Keratinocyte (primary cell): ENCODE measurements at regions not wholly inside any gene's neighbourhood (a gene's known extent, or its start where the extent isn't known, plus 50 kb on each side); places are given as distances from the start of the nearest gene placed in this dataset.

Experiments used
- DNase-seq: peaks from one replicate; pipeline ENCODE4 v3.0.0-alpha.2; 2011; ENCODE audit warnings: low read depth, missing footprints, low spot score
- FAIRE-seq: peaks from 2 replicates; lab custom pipeline; 2011; peaks lifted over from hg19 to GRCh38; lab: Jason Lieb, UNC
- H2AFZ ChIP-seq: 2 replicates; pipeline ENCODE4 v1.6.0; 2012; ENCODE audit warnings: low read length, control low read depth, inconsistent platforms; ENCODE audit not compliant: control insufficient read depth
- H3K27ac ChIP-seq: 2 replicates; pipeline ENCODE4 v1.5.1; 2011; ENCODE audit warnings: low read length; ENCODE audit not compliant: control insufficient read depth, insufficient read depth
- H3K27me3 ChIP-seq: 3 replicates; pipeline ENCODE4 v1.6.0; 2011; ENCODE audit warnings: low read length; ENCODE audit not compliant: control insufficient read depth, insufficient read depth; ENCODE audit errors: extremely low read depth
- H3K36me3 ChIP-seq, 2 experiments: 2 replicates in 1 of 2; 3 replicates in 1 of 2; pipeline ENCODE4 v1.5.1; 2011; ENCODE audit warnings: low read length in 2 of 2, mild to moderate bottlenecking in 1 of 2; ENCODE audit not compliant: control insufficient read depth in 2 of 2, insufficient read depth in 2 of 2; ENCODE audit errors: extremely low read depth in 1 of 2
- H3K4me1 ChIP-seq: 3 replicates; pipeline ENCODE4 v1.5.1; 2011; ENCODE audit warnings: low read length; ENCODE audit not compliant: control insufficient read depth, insufficient read depth; ENCODE audit errors: extremely low read depth
- H3K4me2 ChIP-seq: 3 replicates; pipeline ENCODE4 v1.6.0; 2011; ENCODE audit warnings: low read depth, low read length; ENCODE audit not compliant: control insufficient read depth, insufficient read depth; ENCODE audit errors: extremely low read depth
- H3K4me3 ChIP-seq, 3 experiments: fragments of 200-600 bp in 1 of 3; sonication (generic) in 1 of 3; 2 replicates in 2 of 3; 3 replicates in 1 of 3; pipeline ENCODE4 v1.5.1; 2011 to 2016; ENCODE audit warnings: low read length in 3 of 3, mild to moderate bottlenecking in 3 of 3, control low read depth in 2 of 3, inconsistent platforms in 1 of 3, low read depth in 1 of 3, mixed read lengths in 1 of 3, mixed run types in 1 of 3, moderate library complexity in 1 of 3; ENCODE audit not compliant: control insufficient read depth in 2 of 3, insufficient read depth in 2 of 3; ENCODE audit errors: extremely low read depth in 1 of 3
- H3K79me2 ChIP-seq: 2 replicates; pipeline ENCODE4 v1.6.0; 2012; ENCODE audit warnings: low read length; ENCODE audit not compliant: control insufficient read depth, insufficient read depth
- H3K9ac ChIP-seq: 3 replicates; pipeline ENCODE4 v1.6.0; 2011; ENCODE audit warnings: low read length; ENCODE audit not compliant: control insufficient read depth, insufficient read depth; ENCODE audit errors: extremely low read depth
- H3K9me1 ChIP-seq: 3 replicates; pipeline ENCODE4 v1.6.0; 2011; ENCODE audit warnings: low read length; ENCODE audit not compliant: control insufficient read depth, insufficient read depth; ENCODE audit errors: extremely low read depth
- H3K9me3 ChIP-seq: 2 replicates; pipeline ENCODE4 v1.5.1; 2012; ENCODE audit warnings: low read depth, low read length; ENCODE audit not compliant: control insufficient read depth
- H4K20me1 ChIP-seq: 3 replicates; pipeline ENCODE4 v1.6.0; 2011; ENCODE audit warnings: low read length; ENCODE audit not compliant: control insufficient read depth, insufficient read depth; ENCODE audit errors: extremely low read depth
- EZH2 ChIP-seq: IDR thresholded peaks from one replicate; pipeline ENCODE4 v1.6.1; 2012; ENCODE audit warnings: inconsistent platforms, mild to moderate bottlenecking, low read length, moderate library complexity
- dilution Hi-C: fragments of 300-500 bp; cut with MboI; formaldehyde crosslinking; loops from one replicate; pipeline ENCODE4 v1.7.0; 2020; ENCODE audit warnings: low sequenced_read_pairs; ENCODE audit not compliant: extremely low pct_ligation_motif_present
- TF ChIP-seq, protein P1 (sequence below), 3 experiments: IDR thresholded peaks in 1 of 3; conservative IDR thresholded peaks in 1 of 3; optimal IDR thresholded peaks in 1 of 3; 2 replicates in 2 of 3; 3 replicates in 1 of 3; pipeline versions ENCODE3 to v1.5.1; 2011; ENCODE audit warnings: low read length in 3 of 3, mild to moderate bottlenecking in 3 of 3, moderate library complexity in 2 of 3, control low read depth in 1 of 3, inconsistent platforms in 1 of 3; ENCODE audit not compliant: insufficient read depth in 2 of 3; ENCODE audit errors: extremely low read depth in 1 of 3

DNA sequence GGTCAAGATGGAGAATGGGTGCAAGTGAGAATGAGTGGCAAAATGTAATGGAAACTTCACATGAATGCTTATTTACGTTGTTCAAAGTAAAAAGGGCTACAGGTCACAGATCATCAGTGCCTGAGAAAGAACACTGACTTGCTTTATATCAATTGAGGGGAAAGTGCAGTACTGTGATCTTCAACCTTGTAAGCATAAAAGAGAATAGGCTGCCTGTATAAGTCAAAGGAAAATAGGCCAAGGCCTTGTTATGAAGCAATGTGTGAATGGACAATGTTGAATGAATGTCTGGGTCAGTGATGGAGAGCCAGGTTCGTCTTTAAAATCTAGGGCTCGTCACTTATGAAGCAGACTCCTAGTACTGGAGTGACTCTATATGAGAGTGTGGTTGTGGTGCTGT is 158.6 kb upstream of the NT5E start:
- FAIRE-seq, result no peak
- no peaks in the 10 kb centered on the region for H3K9me1 ChIP-seq
- DNase-seq, result no peak
- no peaks in the 10 kb centered on the region for H4K20me1 ChIP-seq
- no peaks in the 10 kb centered on the region for H3K4me1 ChIP-seq
- H3K4me3 ChIP-seq, result no peak overlapping the region
- H2AFZ ChIP-seq, result no peak overlapping the region
- no peak for TF ChIP-seq EZH2
- TF ChIP-seq, protein P1, sequence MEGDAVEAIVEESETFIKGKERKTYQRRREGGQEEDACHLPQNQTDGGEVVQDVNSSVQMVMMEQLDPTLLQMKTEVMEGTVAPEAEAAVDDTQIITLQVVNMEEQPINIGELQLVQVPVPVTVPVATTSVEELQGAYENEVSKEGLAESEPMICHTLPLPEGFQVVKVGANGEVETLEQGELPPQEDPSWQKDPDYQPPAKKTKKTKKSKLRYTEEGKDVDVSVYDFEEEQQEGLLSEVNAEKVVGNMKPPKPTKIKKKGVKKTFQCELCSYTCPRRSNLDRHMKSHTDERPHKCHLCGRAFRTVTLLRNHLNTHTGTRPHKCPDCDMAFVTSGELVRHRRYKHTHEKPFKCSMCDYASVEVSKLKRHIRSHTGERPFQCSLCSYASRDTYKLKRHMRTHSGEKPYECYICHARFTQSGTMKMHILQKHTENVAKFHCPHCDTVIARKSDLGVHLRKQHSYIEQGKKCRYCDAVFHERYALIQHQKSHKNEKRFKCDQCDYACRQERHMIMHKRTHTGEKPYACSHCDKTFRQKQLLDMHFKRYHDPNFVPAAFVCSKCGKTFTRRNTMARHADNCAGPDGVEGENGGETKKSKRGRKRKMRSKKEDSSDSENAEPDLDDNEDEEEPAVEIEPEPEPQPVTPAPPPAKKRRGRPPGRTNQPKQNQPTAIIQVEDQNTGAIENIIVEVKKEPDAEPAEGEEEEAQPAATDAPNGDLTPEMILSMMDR (optimal IDR thresholded peaks at IDR 0.05 in 1 of 3, IDR thresholded peaks at IDR 0.05 in 1 of 3, conservative IDR thresholded peaks at IDR 0.05 in 1 of 3; ENCODE audit: extremely low read depth in 1 of 3, insufficient read depth in 2 of 3, low read length in 3 of 3), result no peak
- no peaks in the 10 kb centered on the region for H3K36me3 ChIP-seq
- H3K27me3 ChIP-seq, result no peaks in the 10 kb centered on the region
- H3K27ac ChIP-seq, result no peak overlapping the region
- no peaks in the 10 kb centered on the region for H3K79me2 ChIP-seq
- dilution Hi-C loops, result no loop called here
- no peaks in the 10 kb centered on the region for H3K9me3 ChIP-seq
- no peak overlapping the region for H3K9ac ChIP-seq
- no peak overlapping the region for H3K4me2 ChIP-seq

DNA sequence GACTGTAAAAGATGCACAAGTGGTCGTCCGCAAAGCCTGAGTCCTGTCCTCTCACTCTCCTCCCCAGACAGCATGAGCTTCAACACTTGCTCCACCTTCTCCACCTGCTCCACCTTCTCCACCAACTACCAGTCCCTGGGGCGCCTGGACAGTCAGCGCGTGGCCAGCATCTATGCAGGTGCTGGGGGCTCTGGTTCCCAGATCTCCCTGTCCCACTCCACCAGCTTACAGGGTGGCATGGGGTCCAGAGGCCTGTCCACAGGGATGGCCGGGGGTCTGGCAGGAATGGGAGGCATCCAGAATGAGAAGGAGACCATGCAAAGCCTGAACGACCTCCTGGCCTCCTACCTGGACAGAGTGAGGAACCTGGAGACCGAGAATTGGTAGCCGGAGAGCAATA is 162.2 kb upstream of the NT5E start:
- Histone ChIP-seq H3K4me3 (no peak overlapping the region), H3K9me3 (no peaks in the 10 kb centered on the region), H3K9me1 (no peaks in the 10 kb centered on the region), H2AFZ (no peak overlapping the region), H3K27me3 (no peaks in the 10 kb centered on the region), H3K4me1 (no peaks in the 10 kb centered on the region), H3K4me2 (no peak overlapping the region), H3K27ac (no peak overlapping the region), H3K36me3 (no peaks in the 10 kb centered on the region), H4K20me1 (no peaks in the 10 kb centered on the region), H3K9ac (no peak overlapping the region), H3K79me2 (no peaks in the 10 kb centered on the region)
- FAIRE-seq (no peak), DNase-seq (no peak)
- dilution Hi-C loops, result no loop called here
- no peak for TF ChIP-seq EZH2
- TF ChIP-seq, protein P1 (optimal IDR thresholded peaks at IDR 0.05 in 1 of 3, IDR thresholded peaks at IDR 0.05 in 1 of 3, conservative IDR thresholded peaks at IDR 0.05 in 1 of 3; ENCODE audit: extremely low read depth in 1 of 3, insufficient read depth in 2 of 3, low read length in 3 of 3), result no peak
